T-helper 2 cell treated with Interferon-gamma antibody and Interleukin-4, amounts not matched to agents 100 ng/mL and 5 ng/mL, for 36 hours (primary cell): ENCODE measurements at regions not wholly inside any gene's neighbourhood (a gene's known extent, or its start where the extent isn't known, plus 50 kb on each side); places are given as distances from the start of the nearest gene placed in this dataset.
"Not testable (repeated sequence)": the region's sequence is repeated elsewhere in the genome, so short reads cannot be mapped to it uniquely, and the experiment has no call there.

Experiments used
- intact Hi-C: fragments of 100-400 bp; cut with micrococcal nuclease; formaldehyde crosslinking; loops from one replicate; pipeline ENCODE4 v1.15.1; 2023

DNA sequence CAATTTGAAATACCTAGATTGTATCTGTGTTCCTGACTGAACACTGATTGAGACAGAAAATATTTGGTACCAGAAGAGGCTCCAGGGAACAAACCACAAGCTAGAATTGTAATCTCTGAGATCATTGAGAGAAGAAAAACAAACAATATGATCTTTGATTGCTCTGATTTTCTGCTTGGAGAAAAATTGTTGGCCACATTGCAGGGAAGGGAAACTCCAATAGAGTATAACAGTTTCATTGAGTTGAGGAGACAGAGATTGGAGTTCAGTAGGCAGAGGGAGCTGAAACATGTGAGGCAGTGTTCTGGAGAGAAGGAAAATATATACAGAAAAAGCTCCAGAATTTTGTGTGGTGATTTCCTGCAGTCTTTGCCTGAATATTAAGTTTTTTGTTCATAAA, 158.2 kb downstream of the C4orf33 start:
- intact Hi-C loops = no loop called here

DNA sequence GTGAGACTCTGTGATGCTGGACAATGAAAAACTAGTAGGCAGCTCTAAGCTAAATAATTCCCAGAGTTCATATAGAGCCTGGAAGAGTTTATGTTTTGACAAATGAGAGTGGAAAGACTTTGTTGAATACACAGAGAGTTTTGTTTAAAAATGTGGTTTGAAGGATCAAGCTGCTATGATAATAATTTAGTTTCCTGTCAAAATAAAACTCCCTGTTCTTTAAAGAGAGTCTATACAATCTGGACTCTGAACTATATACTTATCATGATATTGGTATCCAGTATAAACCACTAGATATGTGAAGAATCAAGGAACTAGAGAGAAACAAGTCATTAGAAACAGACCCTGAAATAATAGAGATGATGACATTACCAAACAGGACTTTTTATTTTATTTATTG, 158.6 kb downstream of the C4orf33 start:
- intact Hi-C loops = no loop called here

DNA sequence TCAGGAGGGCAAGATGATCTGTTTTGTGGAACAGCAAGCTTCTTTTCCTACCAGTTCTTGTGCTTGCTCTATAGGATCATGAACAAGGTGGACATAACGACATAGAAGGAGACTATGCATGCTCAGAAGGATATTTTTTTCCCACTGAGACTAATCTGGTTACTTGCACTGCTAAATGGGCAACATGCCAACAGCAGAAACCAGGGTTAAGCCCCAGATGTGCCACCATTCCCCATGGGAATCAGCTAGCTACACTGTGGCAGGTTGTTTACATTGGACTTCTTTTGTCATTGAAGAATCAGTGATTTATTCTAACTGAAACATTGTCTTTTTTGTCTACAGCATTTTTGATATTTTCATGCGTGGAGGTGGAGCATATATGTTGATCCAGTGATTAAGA, 165.6 kb downstream of the C4orf33 start:
- intact Hi-C loops = no loop called here

DNA sequence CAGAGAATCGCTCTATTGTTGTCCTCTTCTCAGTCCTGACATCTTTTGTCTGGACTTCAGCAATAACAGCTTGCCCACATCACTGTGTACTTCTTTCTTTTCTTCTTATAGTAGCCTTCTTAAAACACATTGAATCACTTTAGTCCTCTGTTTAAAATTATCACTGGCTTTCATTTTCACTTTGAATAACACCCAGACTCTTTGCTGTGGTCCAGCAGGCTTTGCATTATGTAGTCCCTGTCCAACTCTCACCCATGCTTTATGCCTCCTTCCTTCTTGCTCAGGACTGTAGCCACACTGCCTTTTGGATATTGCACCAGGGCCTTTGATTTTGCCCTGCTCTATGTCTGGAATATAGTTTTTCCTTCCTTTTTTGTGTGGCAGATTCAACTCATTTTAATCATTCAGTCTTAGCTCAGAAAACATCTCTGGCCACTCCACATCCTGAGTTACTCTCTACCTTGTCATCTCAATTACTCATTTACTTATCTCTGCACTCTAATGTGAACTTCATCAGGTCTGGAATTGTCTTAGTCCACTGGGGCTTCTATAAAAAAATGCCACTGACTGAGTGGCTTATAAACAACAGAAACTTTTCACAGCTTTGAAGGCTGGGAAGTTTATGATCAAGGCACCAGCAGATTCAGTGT, 168.2 kb downstream of the C4orf33 start:
- intact Hi-C loops = no loop called here

DNA sequence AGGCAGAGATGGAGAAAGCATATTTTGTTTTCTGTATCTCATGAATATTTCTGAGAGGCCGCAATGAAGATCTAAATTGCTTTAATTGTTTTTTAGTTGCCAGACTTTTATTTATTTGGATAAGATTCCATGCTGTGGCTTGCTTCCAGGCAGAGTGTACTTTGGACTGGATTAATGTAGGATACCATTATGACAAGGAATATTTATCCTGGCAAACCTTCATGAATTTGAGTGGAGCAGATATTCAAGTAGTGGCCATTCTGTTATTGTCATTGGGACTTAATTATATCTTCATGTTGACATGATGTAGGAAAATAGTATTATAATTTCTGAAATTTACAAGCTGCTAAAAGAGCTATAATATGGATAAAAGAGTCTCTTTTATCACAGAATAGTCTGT, 182.9 kb downstream of the C4orf33 start:
- intact Hi-C loops = no loop called here

DNA sequence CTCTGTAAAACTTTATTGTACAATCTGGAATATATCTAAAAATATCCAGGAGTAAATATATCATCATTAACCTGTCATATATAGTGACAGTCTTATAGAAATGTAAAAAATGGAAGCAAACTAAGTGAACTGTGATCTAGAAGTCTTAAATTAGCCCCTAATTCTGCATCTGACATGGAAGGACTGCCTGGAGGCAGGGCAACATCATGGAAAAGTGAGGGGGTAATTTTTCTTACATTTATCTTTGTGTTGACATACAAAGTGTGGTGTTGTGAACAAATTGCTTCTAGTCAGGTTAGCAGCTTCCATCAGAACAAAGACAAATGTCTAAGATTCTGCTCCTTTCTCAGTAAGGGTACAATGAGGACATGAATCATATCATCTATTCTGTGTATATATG, 186.3 kb downstream of the C4orf33 start:
- intact Hi-C loops = no loop called here

DNA sequence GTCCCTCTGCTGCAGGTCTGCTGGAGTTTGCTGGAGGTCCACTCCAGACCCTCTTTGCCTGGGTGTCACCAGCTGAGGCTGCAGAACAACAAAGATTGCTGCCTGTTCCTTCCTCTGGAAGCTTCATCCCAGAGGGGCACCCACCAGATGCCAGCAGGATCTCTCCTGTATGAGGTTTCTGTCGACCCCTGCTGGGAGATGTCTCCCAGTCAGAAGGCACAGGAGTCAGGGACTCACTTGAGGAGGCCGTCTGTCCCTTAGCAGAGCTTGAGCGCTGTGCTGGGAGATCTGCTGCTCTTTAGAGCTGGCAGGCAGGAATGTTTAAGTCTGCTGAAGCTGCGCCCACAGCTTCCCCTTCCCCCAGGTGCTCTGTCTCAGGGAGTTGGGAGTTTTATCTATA, 196.2 kb downstream of the C4orf33 start:
- intact Hi-C loops = not testable (repeated sequence)

DNA sequence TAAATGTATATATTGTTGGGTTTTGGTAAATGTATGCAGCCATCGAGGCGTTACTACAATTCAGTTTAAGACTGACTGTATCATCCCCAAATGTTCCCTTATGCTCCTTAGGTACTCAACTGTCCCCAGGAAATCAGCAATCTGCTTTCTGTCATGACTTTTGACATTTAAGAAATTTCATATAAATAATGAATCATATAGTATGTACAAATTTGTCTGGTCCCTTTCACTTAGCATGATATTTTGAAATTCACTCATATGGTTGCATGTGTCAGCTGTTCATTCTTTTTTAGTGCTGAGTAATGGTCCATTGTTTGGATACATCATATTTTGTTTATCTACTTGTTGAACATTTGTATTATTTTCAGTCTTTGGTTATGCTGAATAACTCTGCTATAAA, 218.8 kb downstream of the C4orf33 start:
- intact Hi-C loops = no loop called here

DNA sequence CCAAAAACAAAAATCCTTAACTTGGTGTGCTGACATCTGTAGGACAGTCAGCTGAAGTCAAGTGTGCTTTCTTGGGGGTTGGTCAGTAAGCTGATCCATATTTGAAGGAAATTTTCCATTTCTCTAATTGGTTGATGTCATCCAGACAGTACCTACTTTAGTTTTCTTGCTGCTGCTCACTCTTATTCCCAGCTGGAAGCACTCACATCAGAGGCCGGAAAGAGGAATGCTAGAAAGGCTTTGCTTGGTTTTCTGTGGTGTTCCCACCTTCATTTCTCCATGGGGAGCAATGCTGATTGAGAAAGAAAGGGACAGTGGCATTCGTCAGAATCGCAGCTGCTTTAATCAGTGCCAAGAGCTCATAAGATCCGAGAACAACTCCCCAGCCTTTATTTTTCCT, 227.0 kb downstream of the C4orf33 start:
- intact Hi-C loops = no loop called here

DNA sequence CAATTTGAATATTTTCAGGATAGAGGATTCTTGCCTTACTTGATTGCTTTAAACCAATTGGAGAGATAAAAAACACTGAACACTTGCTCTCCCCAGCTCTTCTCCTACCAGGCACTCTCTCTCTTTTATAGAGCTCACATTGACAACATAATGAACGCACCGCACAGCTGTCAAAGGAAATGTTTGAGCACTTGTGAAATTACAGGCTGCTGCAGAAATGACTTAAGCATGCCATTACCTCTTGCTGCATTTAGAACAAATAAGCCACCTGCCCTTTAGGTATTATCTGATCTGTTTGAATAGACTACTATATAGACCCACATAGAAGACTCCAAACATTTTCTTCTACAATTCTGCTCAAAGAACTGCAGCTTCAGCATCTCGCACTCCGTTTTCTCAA, 227.7 kb downstream of the C4orf33 start:
- intact Hi-C loops = no loop called here

DNA sequence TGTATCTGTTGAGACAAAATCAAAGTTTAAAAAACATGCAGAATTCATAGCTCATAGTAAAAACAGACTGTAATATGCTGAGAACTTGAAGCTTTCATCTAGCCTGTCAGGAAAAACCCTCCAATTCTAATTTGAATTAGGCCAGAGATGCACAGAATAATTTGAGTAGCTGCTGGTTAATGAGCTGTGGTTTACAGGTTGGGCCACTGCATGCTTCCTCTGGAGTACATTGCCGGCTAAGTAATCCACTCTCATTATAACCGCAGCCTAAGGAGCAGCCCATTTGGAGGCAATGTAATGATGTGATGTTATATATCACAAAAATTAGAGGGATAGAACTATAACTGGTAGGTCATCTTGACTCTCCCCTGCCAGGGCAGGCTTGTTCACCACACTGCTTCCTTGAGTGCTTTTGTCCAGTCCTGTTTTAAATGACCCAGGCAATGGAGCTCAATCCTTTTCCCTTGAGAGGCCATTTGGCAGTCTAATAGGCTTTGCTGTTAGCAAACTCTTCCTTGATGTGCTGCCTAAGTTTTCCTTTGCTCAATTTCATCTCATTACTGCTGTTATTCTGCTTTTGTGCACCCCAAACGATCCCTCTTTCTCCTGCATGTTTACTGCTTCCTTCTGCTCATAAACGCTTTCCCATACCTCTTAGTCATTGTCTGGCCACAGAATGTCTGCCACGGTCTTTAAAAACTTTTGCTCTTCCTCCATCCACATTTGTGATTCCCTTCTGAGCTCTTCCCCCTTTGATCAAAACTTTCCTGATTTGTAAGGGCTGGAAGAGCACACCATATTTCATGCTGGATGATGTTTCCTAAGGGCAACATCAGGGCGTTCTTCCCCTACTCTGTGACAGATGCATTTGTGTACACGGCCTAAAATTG, 230.9 kb downstream of the C4orf33 start:
- intact Hi-C loops = no loop called here

DNA sequence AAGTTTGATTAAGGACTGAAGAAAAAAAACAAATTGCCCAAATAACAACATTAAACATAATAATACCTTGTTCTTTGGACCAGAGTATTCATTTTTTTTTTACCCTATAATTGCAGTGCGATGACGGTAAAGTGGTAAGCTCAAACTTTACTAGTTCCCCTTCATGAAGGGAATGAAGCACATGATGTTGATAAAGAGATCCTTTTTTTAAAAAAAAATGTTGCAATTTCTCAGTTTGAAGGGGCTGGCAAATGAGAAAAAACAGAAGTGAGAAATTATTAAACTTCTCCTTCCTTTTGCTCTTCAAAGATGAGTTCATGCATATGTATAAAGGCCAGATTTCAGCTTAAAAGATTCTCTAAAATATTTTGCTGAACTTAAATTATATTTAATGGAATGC, 231.7 kb downstream of the C4orf33 start:
- intact Hi-C loops = no loop called here

DNA sequence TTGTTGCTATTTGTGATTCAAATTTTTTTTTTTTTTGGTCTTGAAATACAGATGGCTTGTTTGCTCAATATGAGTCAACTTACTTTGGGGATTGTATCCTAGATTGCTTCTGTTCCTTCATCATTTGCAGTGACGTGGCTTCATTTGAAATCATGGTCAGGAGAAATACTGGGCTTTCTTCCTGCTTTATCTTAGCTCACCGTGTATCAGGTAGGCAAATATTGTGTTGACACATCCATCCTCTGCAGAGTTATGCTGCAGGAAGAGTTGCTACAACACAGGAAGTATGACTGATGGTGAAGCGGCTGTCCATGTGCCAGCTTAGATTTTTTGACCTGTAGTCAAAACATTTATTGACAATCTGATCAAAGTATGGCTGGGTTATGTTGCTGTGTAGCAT, 232.2 kb downstream of the C4orf33 start:
- intact Hi-C loops = no loop called here

DNA sequence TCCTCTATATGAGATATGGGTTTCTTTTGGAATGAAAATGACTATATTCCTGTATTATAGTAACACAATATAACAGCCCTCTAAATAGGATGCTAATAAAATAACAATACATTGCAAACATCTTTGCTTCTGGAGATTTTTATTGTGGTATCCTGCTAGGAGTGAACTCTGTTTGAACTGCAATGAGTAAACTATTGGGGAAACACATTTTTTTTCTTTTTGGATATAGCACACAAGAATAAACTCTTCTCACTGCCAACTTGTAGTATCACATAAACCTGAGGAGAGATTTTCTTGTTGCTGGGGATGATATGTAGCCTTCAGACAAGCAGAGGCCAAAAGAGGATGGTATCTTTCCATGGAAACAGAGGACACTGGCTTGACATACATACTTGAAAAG, 238.2 kb downstream of the C4orf33 start:
- intact Hi-C loops = no loop called here

DNA sequence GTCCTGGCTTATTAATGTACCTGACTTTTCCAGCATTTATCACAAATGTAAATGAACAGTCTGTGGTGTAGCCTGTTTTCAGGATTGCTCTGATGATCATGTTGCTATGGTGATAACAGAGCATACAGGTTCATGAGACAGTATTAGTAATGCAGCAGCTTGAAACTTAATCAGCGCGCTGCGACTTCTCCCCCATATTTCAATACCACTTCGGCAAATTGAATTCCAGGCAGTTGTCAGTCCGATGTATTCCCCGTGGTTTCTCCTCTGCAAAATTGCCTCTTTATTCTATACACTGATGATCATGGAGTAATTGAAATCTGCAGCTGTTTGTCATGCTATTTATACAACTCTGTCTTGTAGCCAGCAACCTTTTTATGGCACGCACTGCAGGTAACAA, 239.3 kb downstream of the C4orf33 start:
- intact Hi-C loops = no loop called here

DNA sequence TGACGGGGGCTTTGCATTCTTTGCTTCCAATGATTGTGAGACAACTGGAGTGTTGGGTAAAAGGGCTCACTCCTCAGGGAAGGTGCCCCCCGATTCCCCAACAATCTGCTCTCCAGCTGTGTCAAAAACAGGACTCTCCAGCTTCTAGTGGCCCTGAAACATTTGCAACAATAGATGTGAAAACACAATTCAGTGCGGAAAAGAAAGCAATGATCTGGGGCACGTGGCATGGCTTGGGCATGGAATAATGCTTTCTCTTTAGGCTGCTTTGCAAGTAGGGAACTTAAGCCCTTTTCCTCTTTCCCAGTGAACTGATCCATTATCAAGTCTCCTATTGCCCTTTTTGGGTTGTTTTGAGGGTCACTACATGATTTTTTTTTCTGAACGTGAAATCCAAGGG, 239.9 kb downstream of the C4orf33 start:
- intact Hi-C loops = no loop called here

DNA sequence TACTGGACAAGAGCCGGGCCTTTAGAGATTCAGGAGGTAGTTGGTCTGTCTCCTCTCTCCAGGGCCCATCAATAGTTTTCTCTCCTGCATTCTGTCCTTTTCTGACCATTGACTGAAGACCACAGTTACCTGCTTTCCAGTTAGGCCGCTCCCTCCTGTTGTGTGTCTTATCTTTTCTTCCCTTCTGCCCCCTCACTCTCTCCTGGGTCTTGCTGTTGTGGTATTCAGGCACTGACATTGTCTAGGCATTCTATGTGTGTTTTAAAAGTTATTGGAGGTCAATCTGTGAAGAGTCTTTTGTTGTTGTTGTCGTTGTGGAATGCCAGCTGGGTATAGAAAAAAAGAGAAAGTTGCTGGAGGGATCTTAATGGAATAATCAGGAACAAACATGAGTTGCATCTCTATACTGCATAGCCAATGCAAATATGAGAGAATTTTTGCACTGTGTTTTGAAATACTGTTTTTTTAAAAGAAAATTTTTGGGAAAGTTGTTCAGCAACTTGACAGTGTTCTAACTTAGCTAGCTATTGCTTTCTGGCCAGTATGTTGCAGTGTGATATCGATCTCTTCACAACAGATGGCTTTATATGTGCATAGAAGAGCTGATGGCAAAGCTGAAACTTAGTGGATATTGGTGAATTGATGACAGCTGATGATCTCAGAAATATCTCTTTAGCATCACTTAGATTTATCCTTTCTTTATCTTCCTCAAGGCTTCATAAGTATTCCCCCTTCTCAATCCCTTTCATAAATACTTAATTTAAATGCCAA, 240.7 kb downstream of the C4orf33 start:
- intact Hi-C loops = no loop called here

DNA sequence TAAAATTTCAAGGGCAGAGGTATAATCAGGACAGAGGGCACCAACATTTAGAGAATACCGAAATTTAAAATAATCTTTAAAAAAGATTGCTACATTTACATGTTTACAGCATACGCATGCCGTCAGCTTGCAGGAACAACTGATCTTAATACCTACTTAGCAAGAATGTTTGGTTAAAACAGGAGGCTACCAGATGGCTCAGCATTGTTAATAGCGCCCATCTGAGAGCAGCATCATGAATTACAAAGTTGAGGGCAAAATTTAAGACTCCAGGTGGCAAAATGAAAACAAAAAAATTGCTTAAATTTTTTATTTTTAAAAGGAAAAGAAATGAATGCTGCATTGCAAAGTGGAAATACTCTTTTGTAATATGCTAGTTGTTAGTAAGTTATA, 241.3 kb downstream of the C4orf33 start:
- intact Hi-C loops = no loop called here

DNA sequence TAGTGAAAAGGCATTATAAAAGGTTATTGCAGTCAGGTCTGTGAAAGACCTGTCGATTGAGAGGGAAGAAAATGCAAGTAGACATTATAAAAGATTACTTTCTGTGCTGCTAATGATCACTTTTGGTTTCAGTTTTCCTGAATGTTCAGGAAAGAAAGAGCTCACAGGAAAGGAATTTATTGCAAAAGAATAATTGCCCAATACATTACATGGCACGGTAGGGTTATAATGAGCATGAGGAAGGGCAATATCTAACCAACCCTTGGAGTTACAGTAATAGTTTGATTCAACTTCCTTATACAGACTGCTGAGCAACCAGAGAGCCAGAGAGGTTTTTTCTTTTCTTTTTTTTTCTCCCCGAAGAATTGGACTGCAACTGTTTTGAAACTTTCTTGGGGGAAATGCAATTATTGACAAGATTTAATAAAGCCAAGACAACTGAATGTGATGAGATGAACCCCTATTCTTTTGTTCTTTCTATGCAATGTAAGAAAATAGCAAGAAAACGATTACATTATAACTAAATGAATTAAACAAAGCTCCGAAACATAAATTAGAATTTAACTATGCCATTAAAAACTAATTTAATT, 247.0 kb downstream of the C4orf33 start:
- intact Hi-C loops = no loop called here

DNA sequence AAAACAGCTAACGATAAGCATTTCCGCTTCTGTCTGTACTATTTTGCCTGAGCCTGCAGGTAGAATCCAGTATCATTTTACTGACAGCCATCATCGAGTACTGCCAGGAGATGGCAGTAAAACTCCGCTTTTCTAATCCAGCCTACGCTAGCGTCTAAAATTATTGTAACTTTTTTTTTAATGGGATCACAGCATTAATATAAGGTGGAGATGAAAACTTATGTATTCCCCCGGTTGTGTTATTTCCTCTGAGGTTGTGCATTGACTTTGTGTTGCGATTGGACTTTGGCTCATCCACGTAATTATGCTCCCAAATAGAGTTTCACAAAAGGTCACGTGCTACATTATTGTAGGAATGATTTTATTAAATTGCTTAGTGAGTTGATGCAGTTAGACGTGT, 248.1 kb downstream of the C4orf33 start:
- intact Hi-C loops = no loop called here

DNA sequence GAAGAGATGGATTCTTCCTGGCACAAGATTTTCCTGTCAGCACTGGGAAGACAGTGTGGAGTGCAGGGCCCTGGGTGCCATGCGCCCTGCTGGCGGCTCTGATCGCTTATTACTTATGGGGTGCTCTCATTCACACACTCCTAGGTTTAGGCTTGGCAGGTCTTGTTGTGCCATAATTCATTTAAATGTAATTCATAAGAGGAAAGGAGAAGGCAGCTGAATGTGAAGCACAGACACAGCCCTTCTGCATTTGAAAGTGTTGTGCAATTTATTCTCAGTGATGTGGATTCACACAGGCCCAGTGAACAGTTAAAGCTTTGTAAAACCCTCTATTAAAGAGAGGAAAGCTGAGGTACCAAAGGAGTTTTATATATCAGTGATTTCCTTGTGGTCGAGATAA, 249.7 kb downstream of the C4orf33 start:
- intact Hi-C loops = no loop called here

DNA sequence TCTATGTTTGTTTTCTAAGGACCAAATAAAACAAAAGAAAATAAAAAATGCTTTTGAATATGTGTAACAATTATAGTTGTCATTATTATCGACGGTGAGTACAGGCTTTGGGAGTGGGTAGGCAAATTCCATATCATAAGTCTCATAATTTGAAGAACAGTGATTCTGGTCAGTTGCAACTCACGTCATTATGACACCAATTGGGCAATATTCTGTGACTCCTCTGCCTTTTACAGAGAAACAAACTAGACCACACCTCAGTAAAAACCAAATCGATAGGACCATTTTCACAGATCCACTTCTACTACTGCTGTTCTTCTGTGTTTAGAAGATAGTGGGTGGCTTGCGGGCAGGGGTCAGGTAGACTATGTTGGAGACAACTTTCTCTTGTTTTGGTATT, 250.1 kb downstream of the C4orf33 start:
- intact Hi-C loops = no loop called here
